ENCODE measurements at regions not wholly inside any gene's neighbourhood (a gene's known extent, or its start where the extent isn't known, plus 50 kb on each side); places are given as distances from the start of the nearest gene placed in this dataset.

DNA sequence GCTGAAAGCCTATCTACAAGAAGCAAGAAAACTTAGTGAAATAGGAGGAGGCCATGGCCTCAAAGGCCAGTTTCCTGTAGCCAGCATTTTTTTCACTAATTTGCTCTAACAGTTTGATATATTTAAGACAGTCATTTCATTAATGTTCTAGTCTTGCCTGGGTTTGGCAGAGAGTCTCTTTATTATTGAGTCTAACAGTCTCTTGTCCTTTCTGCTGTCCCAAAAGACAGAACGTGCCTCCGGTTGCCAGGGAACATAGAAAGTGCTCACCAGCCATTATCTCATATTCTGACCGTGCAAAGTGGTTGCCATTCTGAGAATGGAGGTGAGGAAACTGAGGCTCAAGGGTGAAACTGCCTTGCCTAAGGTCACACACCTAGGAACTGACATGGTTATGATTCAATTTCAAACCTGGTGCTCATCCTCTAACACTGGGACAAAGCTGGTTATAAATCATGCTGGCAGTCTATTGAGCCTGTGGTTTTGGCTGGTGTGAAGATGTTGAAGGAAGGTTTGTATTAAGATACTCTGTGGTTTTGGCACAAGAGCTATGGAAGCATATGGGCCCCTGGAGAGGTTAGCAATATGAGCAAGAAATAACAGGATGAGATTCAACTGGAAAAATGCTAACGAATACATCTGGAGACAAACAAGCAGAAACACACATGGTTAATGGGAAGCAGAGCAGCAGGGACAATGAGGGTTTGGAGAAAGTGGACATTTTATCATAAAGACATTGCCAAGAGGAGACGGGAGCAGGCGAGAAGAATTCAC is 903.3 kb upstream of the KLHL29 start:
- Histone ChIP-seq H3K9me3 (no peaks in the 10 kb centered on the region), H3K36me3 (no peaks in the 10 kb centered on the region), H3K4me1 (no peaks in the 10 kb centered on the region), H3K4me3 (ENCODE audit: low read depth, low read length) (no peak overlapping the region), H3K27me3 (no peaks in the 10 kb centered on the region)
- TF ChIP-seq, protein P1, sequence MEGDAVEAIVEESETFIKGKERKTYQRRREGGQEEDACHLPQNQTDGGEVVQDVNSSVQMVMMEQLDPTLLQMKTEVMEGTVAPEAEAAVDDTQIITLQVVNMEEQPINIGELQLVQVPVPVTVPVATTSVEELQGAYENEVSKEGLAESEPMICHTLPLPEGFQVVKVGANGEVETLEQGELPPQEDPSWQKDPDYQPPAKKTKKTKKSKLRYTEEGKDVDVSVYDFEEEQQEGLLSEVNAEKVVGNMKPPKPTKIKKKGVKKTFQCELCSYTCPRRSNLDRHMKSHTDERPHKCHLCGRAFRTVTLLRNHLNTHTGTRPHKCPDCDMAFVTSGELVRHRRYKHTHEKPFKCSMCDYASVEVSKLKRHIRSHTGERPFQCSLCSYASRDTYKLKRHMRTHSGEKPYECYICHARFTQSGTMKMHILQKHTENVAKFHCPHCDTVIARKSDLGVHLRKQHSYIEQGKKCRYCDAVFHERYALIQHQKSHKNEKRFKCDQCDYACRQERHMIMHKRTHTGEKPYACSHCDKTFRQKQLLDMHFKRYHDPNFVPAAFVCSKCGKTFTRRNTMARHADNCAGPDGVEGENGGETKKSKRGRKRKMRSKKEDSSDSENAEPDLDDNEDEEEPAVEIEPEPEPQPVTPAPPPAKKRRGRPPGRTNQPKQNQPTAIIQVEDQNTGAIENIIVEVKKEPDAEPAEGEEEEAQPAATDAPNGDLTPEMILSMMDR (IDR thresholded peaks at IDR 0.05; ENCODE audit: low read depth, low read length): no peak
- DNase-seq: no peak

DNA sequence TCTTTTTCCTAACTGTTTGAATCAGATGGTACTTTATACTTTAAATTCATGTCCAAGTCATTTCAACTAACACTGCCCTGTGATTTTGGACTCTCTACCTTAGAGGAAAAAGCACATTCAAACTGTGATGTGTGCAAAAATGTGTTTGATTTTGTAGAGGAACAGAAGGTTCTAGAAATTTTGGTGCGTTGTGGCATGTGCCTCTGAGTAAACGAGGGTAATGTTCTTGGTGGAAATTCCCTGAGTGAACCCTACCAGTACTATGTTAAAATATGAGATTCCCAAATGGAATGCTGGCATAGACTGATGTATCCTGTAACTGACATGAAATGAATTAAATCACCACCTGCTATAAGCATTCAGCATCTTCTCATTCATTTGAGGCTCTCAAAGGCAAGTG is 901.9 kb upstream of the KLHL29 start:
- Histone ChIP-seq H3K9me3 (no peaks in the 10 kb centered on the region), H3K4me3 (ENCODE audit: low read depth, low read length) (no peak overlapping the region), H3K27me3 (no peaks in the 10 kb centered on the region), H3K36me3 (no peaks in the 10 kb centered on the region), H3K4me1 (peaks cover 3% of the 10 kb centered on the region; the same call in 1 of the 2 replicates)
- DNase-seq: no peak
- TF ChIP-seq, protein P1 (IDR thresholded peaks at IDR 0.05; ENCODE audit: low read depth, low read length): no peak

DNA sequence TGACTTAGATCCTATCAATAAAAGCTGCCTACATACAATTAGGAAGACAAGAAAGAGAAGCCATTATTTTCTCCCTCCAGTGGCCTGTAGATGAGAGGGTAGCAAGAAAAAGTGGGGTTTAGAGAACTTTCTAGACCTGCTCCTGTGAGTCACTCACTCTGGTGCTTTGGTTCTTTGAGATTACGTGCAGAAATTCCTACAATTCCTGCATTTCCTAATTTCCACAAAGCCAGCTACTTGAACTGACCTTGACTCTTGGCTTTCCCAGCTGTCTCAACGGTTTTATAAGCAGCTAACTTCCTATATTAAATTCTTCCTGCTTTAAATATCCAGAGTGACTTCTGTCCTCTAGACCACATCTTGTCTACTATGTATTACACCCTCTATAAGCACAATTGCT is 899.5 kb upstream of the KLHL29 start:
- DNase-seq: no peak
- H3K9me3 ChIP-seq: no peaks in the 10 kb centered on the region
- no peak overlapping the region for H3K4me3 ChIP-seq (ENCODE audit: low read depth, low read length)
- TF ChIP-seq, protein P1 (IDR thresholded peaks at IDR 0.05; ENCODE audit: low read depth, low read length): no peak
- H3K4me1 ChIP-seq: peaks cover 3% of the 10 kb centered on the region; the same call in 1 of the 2 replicates
- no peaks in the 10 kb centered on the region for H3K36me3 ChIP-seq
- H3K27me3 ChIP-seq: no peaks in the 10 kb centered on the region

DNA sequence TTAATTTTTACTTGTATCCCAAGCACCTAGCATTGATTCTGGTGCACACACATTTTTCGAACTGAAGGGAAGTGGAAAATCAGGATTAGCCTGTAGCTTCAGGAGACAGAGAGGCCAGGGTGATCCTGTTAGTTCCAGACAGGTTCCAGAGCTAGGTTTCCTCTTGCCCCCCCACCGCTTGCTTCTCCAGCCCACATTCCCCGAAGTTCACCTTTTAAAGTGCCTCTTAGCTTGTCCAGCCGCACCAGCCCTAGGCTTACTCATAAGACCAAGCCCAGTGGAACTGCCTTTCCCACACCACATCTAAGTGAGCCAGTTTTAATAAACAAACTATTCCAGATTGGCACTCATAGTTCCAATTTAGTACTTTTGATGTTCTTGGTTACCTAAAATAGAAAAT is 898.6 kb upstream of the KLHL29 start:
- no peak overlapping the region for H3K4me3 ChIP-seq (ENCODE audit: low read depth, low read length)
- DNase-seq: no peak
- H3K4me1 ChIP-seq: peaks cover 3% of the 10 kb centered on the region; the same call in 1 of the 2 replicates
- no peaks in the 10 kb centered on the region for H3K36me3 ChIP-seq
- H3K9me3 ChIP-seq: no peaks in the 10 kb centered on the region
- TF ChIP-seq, protein P1 (IDR thresholded peaks at IDR 0.05; ENCODE audit: low read depth, low read length): no peak
- H3K27me3 ChIP-seq: no peaks in the 10 kb centered on the region

DNA sequence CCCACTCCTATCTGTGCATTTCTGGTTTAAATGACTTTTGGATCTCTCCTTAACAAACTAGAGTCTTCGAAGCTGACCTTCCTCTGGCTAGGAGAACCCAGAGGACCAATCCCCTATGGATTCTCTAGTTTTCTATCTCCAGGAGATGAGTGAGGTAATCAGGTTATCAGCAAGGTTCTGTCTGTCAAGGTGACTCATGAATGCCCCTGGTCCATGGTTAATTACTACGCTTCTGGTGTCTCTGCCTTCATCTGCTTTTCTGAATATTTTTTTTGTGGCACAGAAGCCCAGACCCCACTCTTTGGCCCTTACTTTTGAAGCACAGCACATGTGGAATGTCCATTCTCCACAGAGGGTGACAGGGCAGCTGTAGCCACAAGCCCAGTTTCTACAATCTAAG is 897.9 kb upstream of the KLHL29 start:
- Histone ChIP-seq H3K36me3 (no peaks in the 10 kb centered on the region), H3K9me3 (no peaks in the 10 kb centered on the region), H3K4me3 (ENCODE audit: low read depth, low read length) (no peak overlapping the region), H3K4me1 (peaks cover 3% of the 10 kb centered on the region; the same call in 1 of the 2 replicates), H3K27me3 (no peaks in the 10 kb centered on the region)
- TF ChIP-seq, protein P1 (IDR thresholded peaks at IDR 0.05; ENCODE audit: low read depth, low read length): no peak
- peak; percentile 11 for DNase-seq

DNA sequence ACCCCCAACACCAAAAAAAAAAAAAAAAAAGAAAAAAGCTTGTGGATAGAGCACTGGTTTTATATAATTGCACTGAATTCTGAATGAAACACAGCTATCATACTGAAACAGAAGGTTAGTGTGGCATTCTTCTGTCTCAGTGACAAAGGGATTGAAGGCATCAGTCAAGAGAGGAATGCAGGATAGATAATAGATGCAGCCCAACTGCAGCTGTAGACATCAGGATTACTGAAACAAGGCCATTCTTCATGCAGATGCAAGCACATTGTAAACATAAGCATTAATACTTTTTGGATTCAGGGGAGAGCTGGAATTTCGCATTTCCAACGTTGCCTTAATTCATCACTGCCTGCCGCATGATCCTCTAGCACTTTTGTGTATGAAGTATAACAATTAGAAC is 897.4 kb upstream of the KLHL29 start:
- no peaks in the 10 kb centered on the region for H3K27me3 ChIP-seq
- no peak overlapping the region for H3K4me3 ChIP-seq (ENCODE audit: low read depth, low read length)
- H3K4me1 ChIP-seq: peaks cover 3% of the 10 kb centered on the region; the same call in 1 of the 2 replicates
- TF ChIP-seq, protein P1 (IDR thresholded peaks at IDR 0.05; ENCODE audit: low read depth, low read length): no peak
- H3K36me3 ChIP-seq: no peaks in the 10 kb centered on the region
- H3K9me3 ChIP-seq: no peaks in the 10 kb centered on the region
- DNase-seq: no peak

Measured in BE2C (cell line).